ENCODE measurements at regions not wholly inside any gene's neighbourhood (a gene's known extent, or its start where the extent isn't known, plus 50 kb on each side); places are given as distances from the start of the nearest gene placed in this dataset.

DNA sequence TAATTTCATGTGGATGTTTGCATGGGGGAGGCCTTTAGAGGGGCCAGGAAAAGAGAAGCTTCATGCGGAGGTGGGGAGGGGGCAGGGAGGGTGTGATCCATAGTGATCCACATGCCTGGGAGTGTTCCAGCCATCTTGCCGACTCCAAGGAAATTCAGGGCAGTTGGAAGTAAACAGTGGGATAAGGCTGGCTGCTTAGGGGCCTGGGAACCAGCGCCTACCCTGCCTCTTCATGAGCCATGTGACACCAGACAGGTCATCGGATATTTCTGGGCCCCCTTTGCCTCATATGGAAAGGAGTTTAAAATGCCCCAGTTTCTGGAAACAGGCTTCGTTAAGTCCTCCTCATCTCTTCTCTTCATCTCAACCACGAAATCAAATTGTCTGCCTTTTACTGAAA is 983.2 kb downstream of the BCL11B start:
- no peak for DNase-seq (ENCODE audit: low read depth)
- TF ChIP-seq, protein P1, sequence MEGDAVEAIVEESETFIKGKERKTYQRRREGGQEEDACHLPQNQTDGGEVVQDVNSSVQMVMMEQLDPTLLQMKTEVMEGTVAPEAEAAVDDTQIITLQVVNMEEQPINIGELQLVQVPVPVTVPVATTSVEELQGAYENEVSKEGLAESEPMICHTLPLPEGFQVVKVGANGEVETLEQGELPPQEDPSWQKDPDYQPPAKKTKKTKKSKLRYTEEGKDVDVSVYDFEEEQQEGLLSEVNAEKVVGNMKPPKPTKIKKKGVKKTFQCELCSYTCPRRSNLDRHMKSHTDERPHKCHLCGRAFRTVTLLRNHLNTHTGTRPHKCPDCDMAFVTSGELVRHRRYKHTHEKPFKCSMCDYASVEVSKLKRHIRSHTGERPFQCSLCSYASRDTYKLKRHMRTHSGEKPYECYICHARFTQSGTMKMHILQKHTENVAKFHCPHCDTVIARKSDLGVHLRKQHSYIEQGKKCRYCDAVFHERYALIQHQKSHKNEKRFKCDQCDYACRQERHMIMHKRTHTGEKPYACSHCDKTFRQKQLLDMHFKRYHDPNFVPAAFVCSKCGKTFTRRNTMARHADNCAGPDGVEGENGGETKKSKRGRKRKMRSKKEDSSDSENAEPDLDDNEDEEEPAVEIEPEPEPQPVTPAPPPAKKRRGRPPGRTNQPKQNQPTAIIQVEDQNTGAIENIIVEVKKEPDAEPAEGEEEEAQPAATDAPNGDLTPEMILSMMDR (IDR thresholded peaks at IDR 0.05; ENCODE audit: control insufficient read depth, insufficient read depth, low read depth, low read length, missing control alignments) = no peak
- H3K4me3 ChIP-seq (ENCODE audit: control insufficient read depth, low read depth, low read length) = no peak overlapping the region

DNA sequence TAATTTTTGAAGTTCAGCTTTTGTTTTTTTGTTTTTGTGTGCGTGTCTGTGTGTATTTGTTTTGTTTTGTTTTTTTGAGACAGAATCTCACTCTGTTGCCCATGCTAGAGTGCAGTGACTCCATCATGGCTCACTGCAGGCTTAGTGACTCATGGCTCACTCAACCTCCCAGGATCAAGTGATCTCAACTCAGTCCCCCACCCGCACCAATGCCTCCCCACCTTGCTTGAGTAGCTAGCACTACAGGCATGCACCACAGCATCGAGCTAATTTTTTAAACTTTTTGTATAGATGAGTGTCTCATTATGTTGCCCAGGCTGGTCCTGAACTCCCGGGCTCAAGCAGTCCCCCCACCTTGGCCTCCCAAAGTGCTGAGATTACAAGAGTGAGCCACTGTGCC is 981.4 kb downstream of the BCL11B start:
- TF ChIP-seq, protein P1 (IDR thresholded peaks at IDR 0.05; ENCODE audit: control insufficient read depth, insufficient read depth, low read depth, low read length, missing control alignments) = no peak
- no peak overlapping the region for H3K4me3 ChIP-seq (ENCODE audit: control insufficient read depth, low read depth, low read length)
- DNase-seq (ENCODE audit: low read depth) = no peak

DNA sequence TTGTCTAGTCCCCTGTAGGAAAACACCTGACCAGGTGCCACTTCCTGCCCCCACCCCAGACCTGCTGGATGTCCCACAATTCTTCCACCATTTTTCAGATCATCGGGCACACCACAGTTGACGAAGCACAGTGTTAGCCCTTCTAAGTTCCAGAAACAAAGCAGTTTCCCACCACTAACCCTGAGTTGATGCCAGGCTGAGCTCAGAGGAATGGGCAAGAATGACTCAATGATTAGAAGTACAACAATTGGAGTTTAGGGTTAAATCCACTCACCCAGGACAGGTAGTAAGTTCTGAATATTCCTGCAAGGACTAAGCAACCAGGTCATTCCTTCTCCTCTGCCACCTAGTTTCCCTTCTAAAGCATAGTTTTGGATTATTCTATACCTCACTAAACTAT is 979.8 kb downstream of the BCL11B start:
- no peak overlapping the region for H3K4me3 ChIP-seq (ENCODE audit: control insufficient read depth, low read depth, low read length)
- DNase-seq (ENCODE audit: low read depth) = no peak
- TF ChIP-seq, protein P1 (IDR thresholded peaks at IDR 0.05; ENCODE audit: control insufficient read depth, insufficient read depth, low read depth, low read length, missing control alignments) = no peak

DNA sequence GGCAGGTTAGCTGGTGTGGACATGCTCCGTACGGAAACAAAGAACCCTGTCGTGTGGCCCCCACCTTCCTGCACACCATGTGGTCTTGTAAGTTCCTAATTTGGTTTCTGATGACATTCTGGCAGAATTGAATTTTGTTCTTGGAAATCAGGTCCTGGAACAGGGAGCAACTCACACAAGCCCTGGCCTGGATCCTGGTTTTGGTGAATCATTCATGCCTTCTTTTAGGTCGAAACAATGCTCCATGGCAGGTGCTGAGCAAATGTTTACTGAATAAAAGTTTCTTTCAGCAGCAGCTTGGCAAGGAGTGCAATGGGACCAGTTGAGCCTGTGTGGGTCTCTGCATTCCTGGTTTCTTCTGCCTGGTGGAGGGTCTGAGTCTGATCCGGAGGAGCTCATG is 978.4 kb downstream of the BCL11B start:
- no peak overlapping the region for H3K4me3 ChIP-seq (ENCODE audit: control insufficient read depth, low read depth, low read length)
- no peak for DNase-seq (ENCODE audit: low read depth)
- TF ChIP-seq, protein P1 (IDR thresholded peaks at IDR 0.05; ENCODE audit: control insufficient read depth, insufficient read depth, low read depth, low read length, missing control alignments) = no peak

DNA sequence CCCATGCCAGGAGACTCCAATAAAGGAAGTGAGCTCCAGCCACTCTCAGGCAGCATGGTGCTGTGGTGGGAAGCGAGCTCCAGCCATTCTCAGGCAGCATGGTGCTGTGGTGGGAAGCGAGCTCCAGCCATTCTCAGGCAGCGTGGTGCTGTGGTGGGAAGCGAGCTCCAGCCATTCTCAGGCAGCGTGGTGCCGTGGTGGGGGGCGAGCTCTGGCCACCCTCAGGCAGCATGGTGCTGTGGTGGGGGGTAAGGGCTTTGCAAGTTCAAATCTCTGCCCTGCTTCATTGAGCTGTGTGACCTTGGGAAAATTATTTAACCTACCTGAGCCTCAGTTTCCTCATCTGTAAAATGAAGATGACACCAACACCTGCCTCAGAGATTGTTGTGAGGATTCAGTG is 975.1 kb downstream of the BCL11B start:
- H3K4me3 ChIP-seq (ENCODE audit: control insufficient read depth, low read depth, low read length) = no peak overlapping the region
- DNase-seq (ENCODE audit: low read depth) = no peak
- TF ChIP-seq, protein P1 (IDR thresholded peaks at IDR 0.05; ENCODE audit: control insufficient read depth, insufficient read depth, low read depth, low read length, missing control alignments) = no peak

DNA sequence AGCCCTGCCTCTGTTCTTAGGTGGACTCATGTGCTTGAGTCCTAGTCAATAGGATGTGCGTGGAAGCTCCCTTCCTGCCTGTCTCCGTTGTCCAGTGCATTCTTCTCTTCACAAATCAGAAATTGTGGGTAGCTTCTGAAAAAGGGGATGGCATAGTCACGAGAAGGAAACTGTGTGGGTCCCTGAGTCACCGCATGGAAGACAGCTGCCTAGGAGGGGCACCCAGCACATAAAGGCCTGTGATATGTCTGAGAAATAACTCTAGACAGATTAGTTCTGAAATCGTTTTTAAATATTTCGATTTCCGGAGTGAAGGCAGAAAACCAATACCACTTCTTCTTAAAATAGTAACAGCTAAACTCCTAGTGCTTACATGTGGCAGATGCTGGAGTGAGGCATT is 974.4 kb downstream of the BCL11B start:
- TF ChIP-seq, protein P1 (IDR thresholded peaks at IDR 0.05; ENCODE audit: control insufficient read depth, insufficient read depth, low read depth, low read length, missing control alignments) = no peak
- DNase-seq (ENCODE audit: low read depth) = no peak
- no peak overlapping the region for H3K4me3 ChIP-seq (ENCODE audit: control insufficient read depth, low read depth, low read length)

Measured in AG09309 (cell line).